ENCODE measurements at regions not wholly inside any gene's neighbourhood (a gene's known extent, or its start where the extent isn't known, plus 50 kb on each side); places are given as distances from the start of the nearest gene placed in this dataset.

DNA sequence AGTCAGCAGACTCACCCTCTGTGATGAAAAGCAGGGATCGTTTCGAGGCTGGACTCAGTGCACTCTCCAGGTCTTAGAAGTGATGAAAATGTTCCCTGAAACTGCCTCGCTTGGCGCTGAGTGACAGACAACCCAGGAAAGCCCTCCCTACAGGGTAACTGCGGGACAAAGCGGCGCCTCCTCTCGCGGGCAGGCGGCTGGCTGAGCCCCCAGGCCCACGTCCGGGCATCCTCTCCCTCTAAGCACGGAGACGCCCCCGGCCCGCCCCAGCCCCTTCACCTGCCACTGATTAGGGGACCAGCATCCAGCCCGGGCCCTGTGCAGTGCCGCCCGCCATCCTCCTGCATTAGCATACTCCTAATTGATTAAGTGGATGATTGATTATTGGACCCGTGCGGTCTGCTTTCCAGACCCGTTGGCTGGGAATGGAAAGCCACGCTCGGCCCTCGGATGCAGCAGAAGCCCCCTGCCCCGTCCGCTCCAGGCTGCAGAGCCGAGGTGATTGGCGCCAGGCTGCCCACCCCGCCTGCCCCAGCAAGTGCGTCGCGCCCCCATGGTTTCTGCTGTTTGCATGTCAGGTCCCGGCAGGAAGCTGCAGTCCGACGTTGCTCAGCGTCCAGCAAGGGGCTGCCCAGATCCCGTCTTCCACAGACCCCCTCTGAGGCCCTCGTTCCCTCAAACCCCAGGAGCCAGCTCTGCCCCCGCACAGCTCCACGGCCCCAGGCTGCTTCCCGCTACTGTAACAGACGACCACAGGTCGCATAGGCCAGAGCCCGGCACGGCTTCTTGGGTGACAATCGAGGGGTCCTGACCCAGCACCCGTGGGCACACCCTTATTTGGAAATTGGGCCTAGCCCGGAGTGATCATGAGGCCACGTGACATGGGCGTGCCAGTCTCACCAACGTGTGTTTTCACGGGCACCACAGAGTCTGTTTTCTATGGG, 131.6 kb downstream of the DLL1 start:
- TF ChIP-seq, protein P1, sequence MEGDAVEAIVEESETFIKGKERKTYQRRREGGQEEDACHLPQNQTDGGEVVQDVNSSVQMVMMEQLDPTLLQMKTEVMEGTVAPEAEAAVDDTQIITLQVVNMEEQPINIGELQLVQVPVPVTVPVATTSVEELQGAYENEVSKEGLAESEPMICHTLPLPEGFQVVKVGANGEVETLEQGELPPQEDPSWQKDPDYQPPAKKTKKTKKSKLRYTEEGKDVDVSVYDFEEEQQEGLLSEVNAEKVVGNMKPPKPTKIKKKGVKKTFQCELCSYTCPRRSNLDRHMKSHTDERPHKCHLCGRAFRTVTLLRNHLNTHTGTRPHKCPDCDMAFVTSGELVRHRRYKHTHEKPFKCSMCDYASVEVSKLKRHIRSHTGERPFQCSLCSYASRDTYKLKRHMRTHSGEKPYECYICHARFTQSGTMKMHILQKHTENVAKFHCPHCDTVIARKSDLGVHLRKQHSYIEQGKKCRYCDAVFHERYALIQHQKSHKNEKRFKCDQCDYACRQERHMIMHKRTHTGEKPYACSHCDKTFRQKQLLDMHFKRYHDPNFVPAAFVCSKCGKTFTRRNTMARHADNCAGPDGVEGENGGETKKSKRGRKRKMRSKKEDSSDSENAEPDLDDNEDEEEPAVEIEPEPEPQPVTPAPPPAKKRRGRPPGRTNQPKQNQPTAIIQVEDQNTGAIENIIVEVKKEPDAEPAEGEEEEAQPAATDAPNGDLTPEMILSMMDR (IDR thresholded peaks at IDR 0.05; ENCODE audit: extremely low read depth, low read depth, low read length) = no peak
- no peaks in the 10 kb centered on the region for H3K27me3 ChIP-seq (ENCODE audit: insufficient read depth, low read length)
- DNase-seq (ENCODE audit: insufficient read length, low spot score, missing footprints) = peak; percentile 43
- no peak overlapping the region for H2AFZ ChIP-seq (ENCODE audit: low read length)
- no peak overlapping the region for H3K27ac ChIP-seq (ENCODE audit: low read depth, low read length)
- no peak overlapping the region for H3K4me2 ChIP-seq (ENCODE audit: insufficient read depth, low read length)
- H3K36me3 ChIP-seq (ENCODE audit: insufficient read depth, low read length) = no peaks in the 10 kb centered on the region
- H4K20me1 ChIP-seq (ENCODE audit: insufficient read depth, low read length) = no peaks in the 10 kb centered on the region
- no peak overlapping the region for H3K4me3 ChIP-seq (ENCODE audit: insufficient read depth, low read length)
- no peaks in the 10 kb centered on the region for H3K79me2 ChIP-seq (ENCODE audit: insufficient read depth, low read length)
- H3K4me1 ChIP-seq (ENCODE audit: insufficient read depth, low read length) = no peaks in the 10 kb centered on the region
- H3K9me3 ChIP-seq (ENCODE audit: low read depth, low read length) = no peaks in the 10 kb centered on the region

DNA sequence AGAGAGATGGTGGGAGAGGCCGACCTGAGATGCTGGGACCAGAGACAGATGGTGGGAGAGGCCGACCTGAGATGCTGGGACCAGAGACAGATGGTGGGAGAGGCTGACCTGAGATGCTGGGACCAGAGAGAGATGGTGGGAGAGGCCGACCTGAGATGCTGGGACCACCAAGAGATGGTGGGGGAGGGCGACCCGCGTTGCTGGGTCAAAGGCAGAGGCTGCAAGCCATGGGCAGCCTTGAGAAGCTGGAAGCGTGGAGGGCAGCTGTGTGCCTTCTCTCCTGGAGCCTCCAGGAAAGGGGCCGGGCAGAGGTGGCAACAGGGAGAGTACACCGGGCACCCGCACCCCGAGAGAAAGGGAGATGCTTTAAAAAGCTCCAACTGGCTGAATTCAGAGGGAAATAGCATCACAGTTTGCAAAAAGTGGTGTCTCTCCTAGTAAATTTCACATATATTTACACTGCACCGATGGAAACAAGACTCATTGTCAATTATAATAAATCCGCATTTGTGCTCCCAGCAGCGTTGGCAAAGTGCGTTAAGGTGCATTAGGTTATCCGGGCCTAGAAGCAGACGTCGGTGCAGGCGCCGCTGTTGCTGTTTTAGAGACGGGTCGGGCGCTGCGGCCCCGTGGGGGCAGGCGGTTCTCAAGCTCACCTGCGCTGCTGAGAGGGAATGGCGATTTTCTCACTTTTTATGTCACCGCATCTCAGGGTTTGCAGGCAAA, 132.4 kb downstream of the DLL1 start:
- H3K27ac ChIP-seq (ENCODE audit: low read depth, low read length) = no peak overlapping the region
- H3K79me2 ChIP-seq (ENCODE audit: insufficient read depth, low read length) = no peaks in the 10 kb centered on the region
- H3K9me3 ChIP-seq (ENCODE audit: low read depth, low read length) = no peaks in the 10 kb centered on the region
- H2AFZ ChIP-seq (ENCODE audit: low read length) = no peak overlapping the region
- no peaks in the 10 kb centered on the region for H3K4me1 ChIP-seq (ENCODE audit: insufficient read depth, low read length)
- no peaks in the 10 kb centered on the region for H3K27me3 ChIP-seq (ENCODE audit: insufficient read depth, low read length)
- H4K20me1 ChIP-seq (ENCODE audit: insufficient read depth, low read length) = no peaks in the 10 kb centered on the region
- H3K4me2 ChIP-seq (ENCODE audit: insufficient read depth, low read length) = no peak overlapping the region
- DNase-seq (ENCODE audit: insufficient read length, low spot score, missing footprints) = peak; percentile 27
- H3K36me3 ChIP-seq (ENCODE audit: insufficient read depth, low read length) = no peaks in the 10 kb centered on the region
- no peak overlapping the region for H3K4me3 ChIP-seq (ENCODE audit: insufficient read depth, low read length)
- TF ChIP-seq, protein P1 (IDR thresholded peaks at IDR 0.05; ENCODE audit: extremely low read depth, low read depth, low read length) = no peak

DNA sequence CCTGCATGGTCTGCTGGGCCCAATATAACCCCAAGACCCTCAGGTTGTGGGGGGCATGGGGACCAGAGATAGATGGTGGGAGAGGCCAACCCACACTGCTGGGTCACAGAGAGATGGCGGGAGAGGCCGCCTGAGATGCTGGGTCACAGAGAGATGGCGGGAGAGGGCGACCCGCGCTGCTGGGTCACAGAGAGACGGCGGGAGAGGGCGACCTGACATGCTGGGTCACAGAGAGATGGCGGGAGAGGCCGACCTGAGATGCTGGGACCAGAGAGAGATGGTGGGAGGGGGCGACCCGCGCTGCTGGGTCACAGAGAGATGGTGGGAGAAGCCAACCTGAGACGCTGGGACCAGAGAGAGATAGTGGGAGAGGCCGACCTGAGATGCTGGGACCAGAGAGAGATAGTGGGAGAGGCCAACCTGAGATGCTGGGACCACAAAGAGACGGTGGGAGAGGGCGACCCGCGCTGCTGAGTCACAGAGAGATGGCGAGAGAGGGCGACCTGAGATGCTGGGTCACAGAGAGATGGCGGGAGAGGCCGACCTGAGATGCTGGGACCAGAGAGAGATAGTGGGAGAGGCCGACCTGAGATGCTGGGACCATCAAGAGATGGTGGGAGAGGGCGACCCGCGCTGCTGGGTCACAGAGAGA, 133.2 kb downstream of the DLL1 start:
- H3K9me3 ChIP-seq (ENCODE audit: low read depth, low read length) = no peaks in the 10 kb centered on the region
- H3K4me1 ChIP-seq (ENCODE audit: insufficient read depth, low read length) = no peaks in the 10 kb centered on the region
- no peak for DNase-seq (ENCODE audit: insufficient read length, low spot score, missing footprints)
- no peaks in the 10 kb centered on the region for H4K20me1 ChIP-seq (ENCODE audit: insufficient read depth, low read length)
- no peak overlapping the region for H3K4me2 ChIP-seq (ENCODE audit: insufficient read depth, low read length)
- H3K27me3 ChIP-seq (ENCODE audit: insufficient read depth, low read length) = no peaks in the 10 kb centered on the region
- H3K79me2 ChIP-seq (ENCODE audit: insufficient read depth, low read length) = no peaks in the 10 kb centered on the region
- no peak overlapping the region for H2AFZ ChIP-seq (ENCODE audit: low read length)
- H3K27ac ChIP-seq (ENCODE audit: low read depth, low read length) = no peak overlapping the region
- no peak overlapping the region for H3K4me3 ChIP-seq (ENCODE audit: insufficient read depth, low read length)
- TF ChIP-seq, protein P1 (IDR thresholded peaks at IDR 0.05; ENCODE audit: extremely low read depth, low read depth, low read length) = no peak
- no peaks in the 10 kb centered on the region for H3K36me3 ChIP-seq (ENCODE audit: insufficient read depth, low read length)

Data from osteoblast (primary cell).